Left forelimb (tissue), 1 donor: ENCODE measurements at regions not wholly inside any gene's neighbourhood (a gene's known extent, or its start where the extent isn't known, plus 50 kb on each side); places are given as distances from the start of the nearest gene placed in this dataset.

ENCODE experiments used
- DNase-seq: peaks from one replicate; pipeline ENCODE4 v3.0.0-alpha.2; 2018; ENCODE audit warnings: low spot score

DNA sequence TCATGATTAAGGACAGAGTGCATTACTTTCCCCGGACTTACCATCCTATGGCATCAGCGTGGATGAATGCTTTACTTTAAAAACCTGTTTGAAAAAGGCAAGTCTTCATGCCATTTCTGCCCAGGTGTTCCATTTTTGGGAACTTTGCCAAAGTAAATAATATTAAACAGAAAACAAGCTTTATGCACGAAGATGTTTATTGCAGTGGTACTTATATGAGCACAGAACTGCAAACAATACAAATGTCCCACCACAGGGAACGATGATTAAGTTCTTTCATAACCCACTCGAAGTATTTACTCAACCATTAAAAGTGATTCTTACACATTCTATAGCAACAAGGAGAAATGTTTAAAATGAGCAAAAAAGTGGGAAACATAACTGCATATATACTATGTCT lies 109.7 kb upstream of the GDF10 start:
- DNase-seq: no peak

DNA sequence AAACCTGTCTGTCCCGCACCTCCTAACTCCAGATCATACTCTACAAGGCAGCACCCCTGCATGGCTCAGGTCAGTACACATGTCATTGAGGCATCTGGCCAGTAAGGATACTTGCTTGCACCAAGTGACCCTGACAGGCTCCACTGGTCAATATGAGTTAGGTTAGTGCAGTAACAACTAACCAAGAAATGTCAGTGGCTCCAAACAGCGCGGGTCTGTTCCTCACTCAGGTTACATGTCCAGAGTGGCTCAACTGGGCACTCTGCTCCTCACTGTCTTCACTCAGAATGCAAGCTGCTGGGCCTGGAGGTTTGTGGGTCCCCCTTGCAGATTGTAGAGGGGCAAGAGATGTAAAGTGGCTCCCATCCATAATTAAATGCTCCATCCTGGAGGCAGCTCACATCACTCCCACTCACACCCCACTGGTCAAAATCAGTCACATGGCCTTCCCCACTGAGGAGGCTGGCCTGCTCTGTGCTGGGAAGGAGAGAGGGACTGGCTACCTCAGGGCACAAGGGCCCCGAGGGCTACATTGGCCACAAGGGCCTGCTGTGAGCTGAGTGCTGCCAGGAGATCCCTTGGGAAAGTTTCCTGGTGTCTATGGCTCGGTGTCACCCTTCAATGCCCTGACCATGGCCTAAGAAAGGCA lies 109.1 kb upstream of the GDF10 start:
- no peak for DNase-seq

DNA sequence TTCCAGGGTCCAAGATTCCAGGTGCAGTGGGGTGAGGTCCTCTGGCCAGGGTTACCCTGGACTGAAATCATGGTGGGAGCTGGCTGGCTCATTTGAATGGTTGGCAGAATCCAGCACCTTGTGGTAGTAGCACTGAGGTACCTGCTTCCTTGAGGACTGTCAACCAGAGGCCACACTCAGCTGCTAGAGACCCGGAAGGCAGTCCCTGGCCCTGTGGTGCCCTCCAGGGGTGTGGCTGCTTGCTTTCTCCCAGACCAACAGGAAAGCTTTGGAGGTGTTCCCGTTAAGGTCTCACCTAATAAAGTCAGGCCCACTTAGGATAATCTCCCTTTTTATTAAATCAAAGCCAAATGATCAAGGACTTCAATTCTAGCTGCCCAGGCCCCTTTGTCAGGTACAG lies 107.7 kb upstream of the GDF10 start:
- DNase-seq: no peak

DNA sequence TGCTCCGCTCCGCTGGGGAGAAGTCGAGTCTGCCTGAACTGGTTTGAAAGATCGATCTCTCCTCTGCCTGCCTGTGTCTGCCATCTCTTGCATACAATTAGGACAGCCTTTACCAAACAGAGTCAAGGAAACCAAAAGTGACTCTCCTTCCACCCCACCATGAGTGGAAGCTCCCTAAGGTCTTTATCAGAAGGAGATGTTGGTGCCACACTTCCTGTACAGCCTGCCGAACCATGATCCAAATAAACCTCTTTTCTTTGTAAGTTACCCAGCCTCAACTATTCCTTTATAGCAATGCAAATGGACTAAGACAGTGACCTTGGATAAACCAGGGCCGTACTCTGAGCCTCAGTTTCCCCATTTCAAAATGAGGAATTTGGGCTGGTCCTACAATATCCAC lies 106.3 kb upstream of the GDF10 start:
- DNase-seq: no peak

DNA sequence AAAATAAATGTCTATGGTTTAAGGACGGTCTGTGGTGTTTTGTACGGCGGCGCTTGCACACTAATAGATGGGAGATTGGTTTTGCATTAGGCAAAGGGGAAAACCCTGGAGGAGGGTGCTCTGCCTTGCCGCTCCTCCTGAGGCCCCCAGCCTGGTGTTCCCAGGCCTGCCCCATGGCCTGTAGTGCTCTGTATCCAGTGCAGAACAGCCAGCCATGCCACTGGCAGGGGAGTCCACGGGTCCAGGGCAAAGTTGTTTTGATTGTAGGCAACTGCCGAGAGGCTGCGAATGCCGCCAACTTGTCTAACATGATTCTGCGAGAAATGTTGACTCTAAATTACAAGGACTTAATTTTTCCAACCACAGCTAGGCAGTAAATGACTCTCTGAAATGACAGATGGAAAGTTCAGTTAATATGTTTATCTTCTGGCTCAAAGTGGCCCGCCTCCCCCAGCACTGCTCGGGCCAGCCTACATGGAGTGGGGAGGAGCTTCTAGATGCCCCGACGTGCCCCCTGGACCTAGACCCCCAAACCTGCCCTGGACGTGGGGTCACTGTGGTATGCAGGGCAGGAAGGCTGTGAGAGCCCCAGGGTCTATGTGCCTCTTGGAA lies 104.6 kb upstream of the GDF10 start:
- no peak for DNase-seq

DNA sequence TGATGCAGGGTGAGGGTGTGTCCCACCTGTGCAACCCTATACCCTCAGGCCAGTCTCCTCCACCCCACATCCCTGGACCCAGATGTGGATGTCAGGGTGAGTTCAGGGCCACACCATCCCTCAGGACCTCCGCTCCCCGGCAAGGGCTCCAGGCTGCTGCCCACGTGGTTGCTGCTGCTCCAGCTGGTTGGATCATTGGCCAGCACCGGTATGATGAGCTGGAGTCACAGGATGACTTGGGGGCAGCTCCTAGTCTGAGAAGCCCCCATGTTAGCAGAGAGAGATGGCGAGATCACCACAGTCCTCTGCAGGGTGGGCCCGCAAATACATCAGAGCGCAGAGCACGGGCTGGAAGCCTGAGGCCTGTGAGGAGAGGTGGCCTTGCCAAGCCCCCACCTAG lies 103.3 kb upstream of the GDF10 start:
- no peak for DNase-seq

DNA sequence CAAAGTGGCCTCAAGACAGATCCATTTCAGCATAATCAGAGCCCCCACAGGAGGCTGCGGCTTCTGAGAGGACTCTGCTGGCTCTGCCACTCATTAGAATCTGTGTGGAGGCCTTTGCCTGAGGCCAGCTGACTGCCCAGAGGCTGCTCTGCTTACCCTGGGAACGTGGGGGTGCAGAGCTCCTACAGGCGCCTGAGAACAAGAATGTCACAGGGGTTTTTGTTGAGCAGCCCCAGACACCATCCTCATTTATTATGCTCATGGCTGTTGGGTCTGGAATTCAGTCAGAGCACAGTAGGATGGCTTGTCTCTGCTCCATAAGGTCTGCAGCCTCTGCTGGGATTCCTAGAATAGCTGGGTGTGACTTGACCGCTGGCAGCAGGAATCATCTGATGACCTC lies 101.8 kb upstream of the GDF10 start:
- DNase-seq: no peak

DNA sequence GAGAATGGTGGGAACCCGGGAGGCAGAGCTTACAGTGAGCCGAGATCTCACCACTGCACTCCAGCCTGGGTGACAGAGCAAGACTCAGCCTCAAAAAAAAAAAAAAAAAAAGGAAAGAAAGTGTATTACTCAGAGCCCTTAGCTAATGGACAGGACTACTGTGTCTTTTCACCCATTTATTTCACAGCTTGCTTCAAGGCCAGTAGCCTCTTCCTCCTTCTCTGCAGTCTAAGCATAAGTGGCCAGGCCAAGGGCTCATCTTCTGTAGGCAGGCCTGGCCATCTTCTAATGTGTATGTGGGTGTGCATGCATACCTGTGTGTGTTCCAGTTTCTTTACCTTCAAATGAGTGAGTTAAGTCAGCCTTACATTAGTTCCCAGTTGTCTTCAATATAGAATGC lies 94.8 kb upstream of the GDF10 start:
- no peak for DNase-seq

DNA sequence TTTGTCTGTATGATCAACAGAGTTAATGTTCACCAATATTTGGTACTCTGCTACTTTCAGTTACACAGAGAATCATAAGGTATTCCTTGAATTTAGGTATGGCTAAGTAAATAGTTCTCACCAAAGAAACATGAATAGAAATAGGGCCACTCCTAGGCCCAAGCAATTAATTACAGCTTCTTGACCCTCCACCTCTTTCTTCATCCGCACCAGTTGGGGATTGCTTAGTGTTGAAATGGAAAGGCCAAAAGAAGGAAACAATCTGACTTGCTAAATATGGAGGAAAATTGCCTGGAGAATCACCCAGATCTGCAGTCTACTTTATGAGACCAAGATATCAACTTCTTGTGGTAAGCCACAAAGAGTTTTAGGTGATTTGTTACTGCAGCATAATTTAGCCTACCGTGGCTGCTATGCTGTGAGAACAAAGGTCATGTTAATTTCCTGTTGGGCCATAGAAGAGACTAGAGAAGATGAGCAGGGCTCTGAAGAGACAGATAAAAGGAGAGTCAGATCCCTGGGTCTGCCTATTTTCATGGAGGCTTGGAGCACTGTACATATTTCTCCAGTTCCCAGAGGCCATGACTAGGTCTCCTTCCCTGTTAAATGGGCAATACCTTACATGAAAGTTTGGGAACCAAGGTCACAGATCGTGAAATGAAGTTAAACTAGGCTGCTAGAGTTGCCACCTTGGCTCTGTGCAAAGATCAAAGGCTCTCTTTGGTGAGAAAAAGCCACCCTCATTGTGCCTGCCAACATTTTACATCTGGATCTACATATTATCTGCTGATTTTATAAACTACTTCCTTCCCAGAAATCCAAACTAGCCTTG lies 93.3 kb upstream of the GDF10 start:
- DNase-seq: no peak

DNA sequence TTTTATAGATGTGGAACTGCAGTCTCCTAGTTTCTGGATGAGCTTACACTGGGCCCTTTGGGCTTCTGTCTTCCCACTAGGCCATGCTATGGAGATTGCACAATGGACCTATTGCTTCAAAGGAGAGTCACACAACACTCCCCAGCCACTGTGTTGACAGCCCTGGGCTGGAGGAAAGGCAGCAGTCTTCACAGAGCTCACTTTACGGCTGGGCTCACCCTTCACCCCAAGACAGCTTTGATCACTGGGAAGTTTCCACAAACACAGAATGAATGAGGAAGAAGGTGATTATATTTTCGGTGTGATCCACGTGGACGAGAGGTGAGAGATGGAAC lies 92.7 kb upstream of the GDF10 start:
- DNase-seq: no peak

DNA sequence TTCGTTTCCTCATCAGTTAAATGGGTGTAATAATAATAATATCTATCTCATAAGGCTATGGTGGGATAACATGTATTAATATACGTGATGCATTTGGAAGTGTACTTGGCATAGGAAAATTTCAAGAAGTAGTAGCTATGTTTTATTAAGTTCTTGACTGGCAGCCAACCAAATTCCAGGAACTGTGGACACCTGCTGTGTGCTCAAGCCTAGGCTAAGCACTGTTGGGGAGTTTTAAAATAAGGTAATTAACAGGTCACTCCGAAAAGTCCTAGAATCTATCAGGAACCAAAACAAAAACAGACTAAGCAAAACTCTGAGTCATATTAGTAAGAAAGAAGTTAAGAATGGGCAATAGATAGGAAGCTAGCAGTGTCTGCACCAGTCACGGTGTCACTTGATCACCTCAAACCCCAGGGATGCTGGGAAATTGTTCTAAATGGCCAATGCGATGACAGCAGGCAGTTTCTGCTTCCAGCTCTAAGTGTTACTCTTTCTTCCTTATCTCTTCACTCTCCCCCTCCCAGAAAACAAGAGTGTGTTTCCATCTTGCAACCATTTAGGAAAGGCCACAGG lies 92.0 kb upstream of the GDF10 start:
- no peak for DNase-seq

DNA sequence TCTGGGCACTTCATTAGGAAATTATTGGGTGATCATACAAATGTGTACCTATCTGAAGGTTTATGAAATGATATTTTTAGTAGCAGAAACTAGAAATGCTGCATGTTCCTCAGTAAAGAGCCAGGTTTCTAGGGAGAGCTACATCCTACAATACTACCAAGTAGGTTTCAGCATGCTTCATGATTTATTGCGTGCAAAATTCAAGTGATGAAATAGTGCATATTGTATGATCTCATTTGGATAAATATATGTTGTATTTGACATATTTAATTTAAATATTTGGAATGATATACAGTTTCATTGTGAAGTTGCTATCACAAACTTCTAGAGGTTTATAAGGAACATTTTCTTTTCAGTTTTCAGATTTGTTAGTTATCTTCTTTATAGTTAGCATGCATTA lies 90.5 kb upstream of the GDF10 start:
- no peak for DNase-seq

DNA sequence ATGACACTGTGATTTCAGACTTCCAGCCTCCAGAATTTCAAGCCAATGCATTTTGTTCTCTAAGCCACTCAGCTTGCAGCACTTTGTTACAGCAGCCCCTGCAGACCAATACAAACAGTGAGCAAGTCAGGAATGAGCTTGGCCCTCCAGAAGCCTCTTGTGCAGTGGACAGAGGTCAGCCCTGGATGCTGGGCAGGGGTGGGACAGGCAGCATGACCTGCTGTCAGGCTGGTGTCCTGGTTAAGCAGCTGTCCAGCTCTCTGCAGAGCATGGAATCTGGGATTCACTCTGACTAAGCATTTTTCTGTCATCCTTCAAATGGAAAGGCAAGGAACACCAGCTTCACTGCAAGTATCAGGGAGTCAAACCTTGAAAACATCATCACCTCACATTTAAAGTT lies 85.5 kb upstream of the GDF10 start:
- DNase-seq: no peak

DNA sequence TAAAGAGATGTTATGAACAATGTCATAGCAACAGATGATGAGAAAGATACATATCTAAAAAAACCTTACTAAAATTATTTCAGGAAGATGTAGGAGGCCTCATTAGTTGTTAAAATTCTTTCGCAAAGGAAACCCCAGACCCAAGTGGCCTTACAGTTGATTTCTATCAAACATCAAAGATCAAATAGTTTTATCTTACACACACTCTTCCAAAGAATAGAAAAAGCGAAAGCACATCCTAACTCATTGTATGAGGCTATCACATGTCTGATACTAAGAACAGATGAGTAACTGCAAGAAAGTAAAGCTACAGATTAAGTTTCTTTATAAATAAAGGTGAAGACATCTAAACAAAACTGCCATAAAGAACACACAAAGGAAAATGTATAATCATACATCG lies 82.9 kb upstream of the GDF10 start:
- DNase-seq: no peak

DNA sequence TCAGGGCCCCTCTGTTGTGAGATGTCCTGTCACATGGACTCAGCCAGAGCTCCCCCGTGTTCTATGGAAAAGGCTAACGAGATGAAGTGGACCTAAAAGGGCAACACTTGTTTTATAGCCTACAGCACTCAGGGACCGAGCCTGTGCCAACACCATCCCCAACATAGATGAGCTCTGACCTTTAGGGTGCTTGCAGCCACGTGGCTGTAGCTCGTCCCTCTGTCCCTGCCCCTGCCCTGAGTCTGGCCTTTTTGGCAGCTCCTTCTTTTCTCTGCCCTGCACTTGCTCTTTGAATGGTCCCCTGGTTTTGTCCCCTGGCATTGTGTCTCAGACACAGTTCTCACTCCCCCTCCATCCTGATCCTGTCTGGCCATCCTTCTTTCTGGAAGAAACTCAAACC lies 81.2 kb upstream of the GDF10 start:
- no peak for DNase-seq

DNA sequence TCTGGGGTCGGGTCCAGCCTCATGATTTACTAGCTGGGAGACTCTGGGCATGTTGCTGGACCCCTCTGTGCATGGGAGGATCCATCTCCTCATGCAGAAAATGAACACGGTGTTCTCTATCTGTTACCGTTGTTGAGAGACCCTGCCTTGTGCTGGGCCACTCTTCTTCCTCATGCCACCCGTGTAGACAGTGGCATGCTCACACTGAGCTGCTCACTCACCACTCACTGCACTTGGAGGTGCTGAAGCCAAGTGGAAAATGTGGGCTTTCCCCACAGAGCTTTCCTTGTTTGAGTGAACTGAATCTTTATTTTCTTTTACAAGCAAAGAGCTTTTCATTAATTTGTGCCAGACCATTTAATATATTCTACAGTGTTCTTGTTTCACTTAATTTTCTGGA lies 77.5 kb upstream of the GDF10 start:
- no peak for DNase-seq

DNA sequence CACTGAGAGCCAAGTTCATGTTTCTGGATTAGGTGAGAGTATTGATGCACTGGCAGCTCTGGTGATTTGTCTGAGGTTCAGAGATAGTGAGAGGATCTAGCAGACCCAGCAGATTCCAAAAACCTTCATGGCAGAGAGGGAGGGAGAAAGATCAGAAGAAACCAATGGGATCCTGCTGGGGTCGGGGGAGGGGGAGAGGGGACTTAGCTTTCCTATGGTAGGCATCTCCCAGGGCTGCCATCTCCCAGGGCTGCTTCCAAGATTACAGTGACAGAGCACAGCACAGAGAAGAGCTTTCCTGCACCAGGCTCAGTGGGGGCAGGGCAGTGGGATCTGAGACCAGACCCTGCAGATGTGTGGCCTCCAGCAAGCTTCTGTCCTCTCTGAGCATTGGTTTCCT lies 76.8 kb upstream of the GDF10 start:
- DNase-seq: no peak

DNA sequence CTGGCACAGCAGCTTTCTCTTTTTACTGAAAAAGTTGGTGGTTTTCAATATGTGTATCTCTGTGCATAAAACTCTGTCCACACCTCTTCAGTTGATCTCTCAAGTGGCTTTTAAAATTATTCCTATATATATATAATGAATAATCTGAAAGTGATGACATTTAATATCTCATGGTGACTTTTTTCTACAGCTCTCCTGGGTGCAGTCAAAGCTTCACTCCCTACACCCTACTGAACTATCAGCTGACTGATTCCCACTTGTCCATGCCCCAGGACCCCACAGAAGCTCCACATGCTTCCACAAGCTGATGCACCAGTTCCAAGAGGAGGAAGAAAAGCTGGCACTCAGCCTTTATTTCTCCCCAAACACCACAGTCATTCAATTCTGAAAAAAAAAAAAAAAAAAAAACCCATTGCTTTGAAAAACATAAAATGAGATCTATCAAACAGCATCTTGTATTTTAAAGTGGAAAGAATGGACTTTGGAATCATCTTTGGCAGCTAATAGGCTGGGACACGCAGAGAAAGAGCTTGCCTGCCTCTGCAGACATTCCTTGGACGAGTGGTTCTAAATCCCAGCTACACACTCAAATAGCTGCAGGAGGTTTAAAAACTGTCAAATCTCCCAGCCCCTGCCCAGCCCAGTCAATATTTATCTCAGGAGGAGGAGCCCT lies 75.3 kb upstream of the GDF10 start:
- DNase-seq: no peak

DNA sequence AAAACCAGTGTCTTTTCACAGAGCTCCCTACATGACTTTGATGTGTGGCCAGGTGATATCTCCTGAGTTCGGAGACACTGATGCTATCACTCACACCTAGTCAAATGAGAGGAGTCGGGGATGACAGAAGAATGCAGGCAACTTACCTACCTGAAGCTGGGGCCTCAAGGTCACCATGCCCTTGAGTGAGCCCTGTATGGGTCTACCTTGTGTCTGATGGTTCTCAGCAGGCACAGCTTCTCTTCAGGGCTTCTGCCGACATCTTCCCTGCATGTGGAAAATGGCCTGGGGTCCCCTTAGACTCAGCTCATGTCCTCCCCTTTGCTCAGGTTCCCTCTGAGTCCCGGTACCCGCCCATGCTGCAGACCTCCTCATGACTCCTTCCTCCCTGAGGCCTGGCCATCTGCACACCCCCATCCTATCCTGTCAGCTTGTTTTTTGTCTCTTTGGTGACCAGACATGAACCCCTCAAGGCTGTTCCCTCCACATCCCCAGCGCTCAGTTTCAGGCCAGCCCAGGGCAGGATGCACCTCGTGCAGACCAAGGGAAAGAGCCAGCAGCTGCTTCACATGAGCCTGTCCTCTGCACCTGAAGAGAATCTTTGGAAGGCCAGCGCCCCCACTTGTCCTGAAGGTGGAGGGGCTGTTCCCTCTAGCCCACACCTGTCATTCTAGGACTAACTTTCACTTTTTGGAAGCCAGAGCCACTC lies 74.6 kb upstream of the GDF10 start:
- DNase-seq: no peak

DNA sequence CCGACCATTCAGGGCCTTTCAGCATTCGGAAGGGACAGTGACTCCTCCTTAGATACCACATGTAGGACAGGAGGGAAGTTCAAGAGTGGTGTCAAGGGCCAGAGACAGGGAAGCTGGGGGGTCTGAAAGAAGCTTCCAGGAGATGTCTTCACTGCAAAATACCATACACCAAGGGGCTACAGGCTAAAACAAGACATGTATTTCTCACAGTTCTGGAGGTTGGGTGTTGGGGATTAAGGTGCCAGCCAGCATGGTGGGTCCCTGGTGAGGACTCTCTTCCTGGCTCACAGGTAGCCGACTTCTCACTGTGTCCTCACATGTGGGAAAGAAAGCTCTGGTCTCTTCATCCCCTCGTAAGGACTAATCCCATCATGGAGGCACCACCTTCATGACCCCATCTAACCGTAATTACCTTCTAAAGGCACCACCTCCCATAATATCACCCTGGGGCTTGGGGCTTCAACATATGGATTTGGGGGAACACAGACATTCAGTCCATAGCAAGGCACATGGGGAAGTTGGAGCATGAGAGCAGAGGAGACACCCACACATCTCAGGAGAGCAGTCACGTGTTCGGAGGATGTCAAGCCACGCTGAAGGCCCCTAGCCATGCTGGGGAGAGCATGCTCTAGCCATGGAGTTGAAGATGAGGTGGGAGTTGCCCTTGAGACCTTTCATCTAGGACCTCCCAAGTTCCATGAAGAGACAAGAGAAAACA lies 73.9 kb upstream of the GDF10 start:
- no peak for DNase-seq

DNA sequence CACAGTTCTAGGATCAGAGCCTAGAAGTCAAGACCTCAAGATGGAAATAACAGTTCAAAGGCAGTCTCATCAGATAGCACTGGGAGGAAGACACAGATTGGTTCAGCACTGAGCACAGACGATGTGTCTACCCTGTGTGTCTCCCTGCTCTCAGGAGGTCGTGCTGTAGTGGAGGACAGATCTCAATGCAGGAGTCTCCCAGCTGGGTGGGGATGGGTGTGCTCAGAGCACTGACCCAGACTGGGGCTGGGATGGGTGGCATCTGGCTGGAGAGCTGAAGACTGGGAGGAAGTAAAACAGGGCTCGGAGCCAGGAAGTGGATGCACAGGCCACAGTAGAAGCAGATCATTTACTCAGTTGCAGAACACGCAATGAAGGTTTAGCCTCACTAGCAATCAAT lies 69.5 kb upstream of the GDF10 start:
- no peak for DNase-seq
